DND-41 (cell line): ENCODE measurements at regions not wholly inside any gene's neighbourhood (a gene's known extent, or its start where the extent isn't known, plus 50 kb on each side); places are given as distances from the start of the nearest gene placed in this dataset.

ENCODE experiments used
- ATAC-seq: fragments of 200-7000 bp; cut with Tn5 transposase; 3 replicates; pipeline ENCODE4 v1.9.1; 2021; ENCODE audit warnings: low read depth; ENCODE audit not compliant: insufficient read depth
- DNase-seq: peaks from one replicate; pipeline ENCODE4 v3.0.0-alpha.2; 2020
- H2AFZ ChIP-seq: 2 replicates; pipeline ENCODE4 v1.6.0; 2012; ENCODE audit warnings: low read depth, low read length
- H3K27ac ChIP-seq: 2 replicates; pipeline ENCODE4 v1.5.1; 2012; ENCODE audit warnings: low read length, inconsistent platforms
- H3K27me3 ChIP-seq: fragments of 200-600 bp; sonication (generic); 2 replicates; pipeline ENCODE4 v1.6.0; 2012; ENCODE audit warnings: low read length, mild to moderate bottlenecking, inconsistent platforms; ENCODE audit not compliant: insufficient read depth, poor library complexity
- H3K36me3 ChIP-seq: 2 replicates; pipeline ENCODE4 v1.5.1; 2012; ENCODE audit warnings: low read length, inconsistent platforms; ENCODE audit not compliant: insufficient read depth
- H3K4me1 ChIP-seq: 2 replicates; pipeline ENCODE4 v1.5.1; 2012; ENCODE audit warnings: mild to moderate bottlenecking, low read length; ENCODE audit not compliant: insufficient read depth
- H3K4me2 ChIP-seq: 2 replicates; pipeline ENCODE4 v1.6.0; 2012; ENCODE audit warnings: mild to moderate bottlenecking, moderate library complexity, low read length, inconsistent platforms; ENCODE audit not compliant: insufficient read depth
- H3K4me3 ChIP-seq, 2 experiments: fragments of 200-600 bp in 1 of 2; shearing (Covaris generic) in 1 of 2; 2 replicates each; pipeline ENCODE4 v1.5.1; 2012 to 2016; ENCODE audit warnings: inconsistent platforms in 2 of 2, low read length in 2 of 2, mild to moderate bottlenecking in 2 of 2, low read depth in 1 of 2, moderate library complexity in 1 of 2
- H3K79me2 ChIP-seq: 2 replicates; pipeline ENCODE4 v1.6.0; 2012; ENCODE audit warnings: low read length, inconsistent platforms; ENCODE audit not compliant: insufficient read depth
- H3K9ac ChIP-seq: 2 replicates; pipeline ENCODE4 v1.6.0; 2012; ENCODE audit warnings: low read depth, mild to moderate bottlenecking, inconsistent platforms, low read length, moderate library complexity
- H3K9me3 ChIP-seq: 2 replicates; pipeline ENCODE4 v1.5.1; 2012; ENCODE audit warnings: low read length, moderate library complexity, mild to moderate bottlenecking, inconsistent platforms; ENCODE audit not compliant: insufficient read depth, severe bottlenecking
- H4K20me1 ChIP-seq: 2 replicates; pipeline ENCODE4 v1.6.0; 2012; ENCODE audit warnings: low read length; ENCODE audit not compliant: insufficient read depth
- CTCF ChIP-seq: IDR thresholded peaks from 2 replicates; pipeline ENCODE4 v1.5.1; 2012; ENCODE audit warnings: borderline replicate concordance, low read length, moderate library complexity, mild to moderate bottlenecking; ENCODE audit not compliant: poor library complexity, severe bottlenecking; ENCODE audit errors: extremely low read depth
- EZH2 ChIP-seq: IDR thresholded peaks from 3 replicates; pipeline ENCODE4 v1.6.1; 2012; ENCODE audit warnings: borderline replicate concordance, low read depth, mild to moderate bottlenecking, moderate library complexity, low read length, inconsistent platforms; ENCODE audit not compliant: severe bottlenecking

- H3K27ac ChIP-seq = no peak overlapping the region
- no peaks in the 10 kb centered on the region for H3K9me3 ChIP-seq
- no peak overlapping the region for H3K9ac ChIP-seq
- no peak overlapping the region for H3K4me3 ChIP-seq
- no peak overlapping the region for H3K4me2 ChIP-seq
- H3K4me1 ChIP-seq = no peaks in the 10 kb centered on the region
- no peak for TF ChIP-seq EZH2
- TF ChIP-seq CTCF = no peak
- ATAC-seq (no peak), DNase-seq (no peak)
- no peak overlapping the region for H2AFZ ChIP-seq
- no peaks in the 10 kb centered on the region for H3K79me2 ChIP-seq
- peaks cover 9% of the 10 kb centered on the region for H3K27me3 ChIP-seq
- no peaks in the 10 kb centered on the region for H4K20me1 ChIP-seq
- H3K36me3 ChIP-seq = no peaks in the 10 kb centered on the region
Observed at GRCh38 chr9:89234205-89235067, 55.8 kb upstream of the SHC3 start.

GRCh38 chr9:89236955-89237573, 58.4 kb upstream of the SHC3 start:
- Histone ChIP-seq H3K9me3 (no peaks in the 10 kb centered on the region), H3K27ac (no peak overlapping the region), H3K4me2 (no peak overlapping the region), H3K79me2 (no peaks in the 10 kb centered on the region), H3K36me3 (no peaks in the 10 kb centered on the region), H3K9ac (no peak overlapping the region), H4K20me1 (no peaks in the 10 kb centered on the region), H3K4me1 (no peaks in the 10 kb centered on the region), H3K27me3 (peaks cover 9% of the 10 kb centered on the region), H2AFZ (no peak overlapping the region), H3K4me3 (no peak overlapping the region)
- TF ChIP-seq EZH2 (no peak), CTCF (no peak)
- no peak for ATAC-seq
- DNase-seq = no peak

- Histone ChIP-seq H3K9me3 (no peaks in the 10 kb centered on the region), H3K9ac (no peak overlapping the region), H4K20me1 (no peaks in the 10 kb centered on the region), H3K4me2 (no peak overlapping the region), H3K36me3 (no peaks in the 10 kb centered on the region), H3K79me2 (no peaks in the 10 kb centered on the region), H3K27ac (no peak overlapping the region), H2AFZ (no peak overlapping the region), H3K4me1 (no peaks in the 10 kb centered on the region), H3K27me3 (peaks cover 5% of the 10 kb centered on the region), H3K4me3 (no peak overlapping the region)
- no peak for TF ChIP-seq EZH2
- ATAC-seq = no peak
- no peak for DNase-seq
Observed at GRCh38 chr9:89238424-89238823, 59.8 kb upstream of the SHC3 start.

GRCh38 chr9:89243296-89244061, 64.9 kb upstream of the SHC3 start:
- TF ChIP-seq CTCF = no peak
- TF ChIP-seq EZH2 = no peak
- Histone ChIP-seq H4K20me1 (no peaks in the 10 kb centered on the region), H3K9ac (no peak overlapping the region), H3K27me3 (peaks cover 3% of the 10 kb centered on the region), H3K36me3 (no peaks in the 10 kb centered on the region), H3K9me3 (no peaks in the 10 kb centered on the region), H2AFZ (no peak overlapping the region), H3K4me1 (no peaks in the 10 kb centered on the region), H3K27ac (no peak overlapping the region), H3K79me2 (no peaks in the 10 kb centered on the region), H3K4me2 (no peak overlapping the region), H3K4me3 (no peak overlapping the region)
- ATAC-seq (no peak), DNase-seq (no peak)
